Nephron (organoid): ENCODE measurements at regions not wholly inside any gene's neighbourhood (a gene's known extent, or its start where the extent isn't known, plus 50 kb on each side); places are given as distances from the start of the nearest gene placed in this dataset.

Experiments
- H3K27ac Mint-ChIP-seq, 3 experiments: 2 replicates each; pipeline ENCODE4 v1.8.0; 2020; ENCODE audit warnings: mixed read lengths in 3 of 3, mild to moderate bottlenecking in 2 of 3, moderate library complexity in 1 of 3
- H3K27me3 Mint-ChIP-seq: 2 replicates; pipeline ENCODE4 v1.8.0; 2021; ENCODE audit warnings: low read depth, mild to moderate bottlenecking, moderate library complexity, mixed read lengths
- H3K36me3 Mint-ChIP-seq: 2 replicates; pipeline ENCODE4 v1.8.0; 2020; ENCODE audit warnings: low read depth, mixed read lengths
- H3K4me1 Mint-ChIP-seq: 2 replicates; pipeline ENCODE4 v1.8.0; 2020; ENCODE audit warnings: mixed read lengths
- H3K4me3 Mint-ChIP-seq, 3 experiments: 2 replicates each; pipeline ENCODE4 v1.8.0; 2020; ENCODE audit warnings: mild to moderate bottlenecking in 3 of 3, mixed read lengths in 3 of 3, moderate library complexity in 2 of 3
- H3K9me3 Mint-ChIP-seq: 2 replicates; pipeline ENCODE4 v1.8.0; 2020; ENCODE audit warnings: mixed read lengths
- TF ChIP-seq, protein P1 (sequence below), 3 experiments: fragments of 200-600 bp; sonication (generic); IDR thresholded peaks; one replicate each; pipeline ENCODE4 v1.5.0; 2021; ENCODE audit warnings: antibody characterized with exemption in 3 of 3; ENCODE audit not compliant: unreplicated experiment in 3 of 3

DNA sequence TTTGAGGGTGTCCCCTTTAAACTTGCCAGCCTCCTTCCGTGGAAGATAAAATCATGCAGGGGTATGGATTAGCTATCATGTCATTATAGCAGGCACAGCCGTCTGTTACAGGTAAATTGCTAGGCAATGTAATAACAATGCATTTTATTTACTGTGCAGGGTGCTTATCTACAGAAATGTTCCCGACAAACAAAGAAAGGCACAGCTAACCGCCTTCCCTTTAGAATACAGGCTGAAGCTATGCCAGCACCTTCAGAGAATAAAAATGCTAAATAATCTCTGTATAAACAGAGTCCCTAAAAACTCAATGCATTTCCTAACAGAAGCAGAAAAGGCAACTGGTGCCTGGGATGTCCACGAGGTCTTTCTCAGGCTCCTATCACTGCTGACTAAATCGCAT is 239.2 kb downstream of the SPTSSA start:
- Mint-ChIP-seq H3K36me3 (no peaks in the 10 kb centered on the region), H3K4me1 (peaks cover 28% of the 10 kb centered on the region), H3K4me3 (no peak overlapping the region), H3K9me3 (no peaks in the 10 kb centered on the region), H3K27ac (no peak overlapping the region), H3K27me3 (peaks cover 25% of the 10 kb centered on the region)
- TF ChIP-seq, protein P1, sequence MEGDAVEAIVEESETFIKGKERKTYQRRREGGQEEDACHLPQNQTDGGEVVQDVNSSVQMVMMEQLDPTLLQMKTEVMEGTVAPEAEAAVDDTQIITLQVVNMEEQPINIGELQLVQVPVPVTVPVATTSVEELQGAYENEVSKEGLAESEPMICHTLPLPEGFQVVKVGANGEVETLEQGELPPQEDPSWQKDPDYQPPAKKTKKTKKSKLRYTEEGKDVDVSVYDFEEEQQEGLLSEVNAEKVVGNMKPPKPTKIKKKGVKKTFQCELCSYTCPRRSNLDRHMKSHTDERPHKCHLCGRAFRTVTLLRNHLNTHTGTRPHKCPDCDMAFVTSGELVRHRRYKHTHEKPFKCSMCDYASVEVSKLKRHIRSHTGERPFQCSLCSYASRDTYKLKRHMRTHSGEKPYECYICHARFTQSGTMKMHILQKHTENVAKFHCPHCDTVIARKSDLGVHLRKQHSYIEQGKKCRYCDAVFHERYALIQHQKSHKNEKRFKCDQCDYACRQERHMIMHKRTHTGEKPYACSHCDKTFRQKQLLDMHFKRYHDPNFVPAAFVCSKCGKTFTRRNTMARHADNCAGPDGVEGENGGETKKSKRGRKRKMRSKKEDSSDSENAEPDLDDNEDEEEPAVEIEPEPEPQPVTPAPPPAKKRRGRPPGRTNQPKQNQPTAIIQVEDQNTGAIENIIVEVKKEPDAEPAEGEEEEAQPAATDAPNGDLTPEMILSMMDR (IDR thresholded peaks at IDR 0.05; ENCODE audit: unreplicated experiment in 3 of 3): no peak

DNA sequence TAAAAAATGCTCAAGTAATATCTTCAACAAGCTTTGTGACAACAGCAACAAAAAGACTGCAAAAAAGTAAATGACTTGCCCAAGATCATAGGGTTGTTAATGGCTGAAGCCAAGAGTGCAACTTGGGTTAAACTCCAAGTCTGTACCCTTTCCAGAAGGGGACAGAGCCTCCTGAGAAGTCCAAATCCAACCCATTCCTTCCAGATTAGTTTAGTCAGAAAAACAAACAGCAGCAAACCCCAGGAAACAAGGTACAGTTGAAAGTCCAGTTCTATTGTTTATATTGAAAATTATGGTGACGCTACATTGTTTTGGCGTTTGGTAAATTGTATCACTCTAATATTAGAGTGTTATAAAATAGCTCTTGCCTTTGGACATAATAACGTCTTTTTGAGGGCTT is 239.9 kb downstream of the SPTSSA start:
- Mint-ChIP-seq H3K27ac (no peak overlapping the region), H3K4me1 (peaks cover 24% of the 10 kb centered on the region), H3K4me3 (no peak overlapping the region), H3K27me3 (peaks cover 23% of the 10 kb centered on the region), H3K36me3 (no peaks in the 10 kb centered on the region), H3K9me3 (no peaks in the 10 kb centered on the region)
- TF ChIP-seq, protein P1 (IDR thresholded peaks at IDR 0.05; ENCODE audit: unreplicated experiment in 3 of 3): no peak

DNA sequence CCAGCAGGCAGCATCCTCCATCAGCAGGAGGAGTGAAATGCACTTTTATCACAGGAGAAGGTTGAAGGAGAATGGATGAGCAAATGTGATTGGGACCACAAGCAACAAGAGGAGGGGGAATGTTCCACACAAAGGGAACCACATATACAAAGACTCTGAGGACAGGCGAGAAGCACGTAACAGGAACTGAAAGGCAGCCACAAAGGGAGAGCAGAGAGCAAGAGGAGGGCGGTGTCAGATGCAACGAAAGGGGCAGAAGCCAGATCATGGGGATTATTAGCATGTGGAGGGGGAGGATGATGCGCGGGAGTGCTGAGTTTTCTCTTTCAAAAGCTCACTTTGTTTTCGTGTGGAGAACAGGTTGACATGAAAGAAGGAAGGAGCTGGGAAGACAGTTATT is 241.1 kb downstream of the SPTSSA start:
- TF ChIP-seq, protein P1 (IDR thresholded peaks at IDR 0.05; ENCODE audit: unreplicated experiment in 3 of 3): no peak
- Mint-ChIP-seq H3K36me3 (no peaks in the 10 kb centered on the region), H3K27me3 (peaks cover 19% of the 10 kb centered on the region), H3K4me1 (peaks cover 21% of the 10 kb centered on the region), H3K27ac (no peak overlapping the region), H3K4me3 (no peak overlapping the region), H3K9me3 (no peaks in the 10 kb centered on the region)

DNA sequence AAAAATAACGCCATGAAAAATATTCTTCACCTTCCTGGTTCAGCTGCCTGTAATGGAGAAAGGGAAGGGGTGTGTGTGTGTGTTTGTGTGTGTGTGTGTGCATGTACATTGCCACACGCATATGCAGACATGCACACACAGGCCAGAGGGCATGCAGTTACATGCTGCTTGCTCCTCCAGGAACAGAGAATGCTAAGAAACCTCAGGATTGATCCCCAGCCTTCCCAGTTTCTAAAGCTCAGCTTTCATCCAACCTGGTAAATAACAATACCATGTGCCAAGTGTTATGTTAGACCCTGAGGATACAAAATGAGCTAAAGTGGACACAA is 241.7 kb downstream of the SPTSSA start:
- TF ChIP-seq, protein P1 (IDR thresholded peaks at IDR 0.05; ENCODE audit: unreplicated experiment in 3 of 3): no peak
- no peaks in the 10 kb centered on the region for H3K9me3 Mint-ChIP-seq
- peaks cover 19% of the 10 kb centered on the region for H3K27me3 Mint-ChIP-seq
- no peak overlapping the region for H3K4me3 Mint-ChIP-seq
- H3K27ac Mint-ChIP-seq: no peak overlapping the region
- H3K36me3 Mint-ChIP-seq: no peaks in the 10 kb centered on the region
- peaks cover 21% of the 10 kb centered on the region for H3K4me1 Mint-ChIP-seq

DNA sequence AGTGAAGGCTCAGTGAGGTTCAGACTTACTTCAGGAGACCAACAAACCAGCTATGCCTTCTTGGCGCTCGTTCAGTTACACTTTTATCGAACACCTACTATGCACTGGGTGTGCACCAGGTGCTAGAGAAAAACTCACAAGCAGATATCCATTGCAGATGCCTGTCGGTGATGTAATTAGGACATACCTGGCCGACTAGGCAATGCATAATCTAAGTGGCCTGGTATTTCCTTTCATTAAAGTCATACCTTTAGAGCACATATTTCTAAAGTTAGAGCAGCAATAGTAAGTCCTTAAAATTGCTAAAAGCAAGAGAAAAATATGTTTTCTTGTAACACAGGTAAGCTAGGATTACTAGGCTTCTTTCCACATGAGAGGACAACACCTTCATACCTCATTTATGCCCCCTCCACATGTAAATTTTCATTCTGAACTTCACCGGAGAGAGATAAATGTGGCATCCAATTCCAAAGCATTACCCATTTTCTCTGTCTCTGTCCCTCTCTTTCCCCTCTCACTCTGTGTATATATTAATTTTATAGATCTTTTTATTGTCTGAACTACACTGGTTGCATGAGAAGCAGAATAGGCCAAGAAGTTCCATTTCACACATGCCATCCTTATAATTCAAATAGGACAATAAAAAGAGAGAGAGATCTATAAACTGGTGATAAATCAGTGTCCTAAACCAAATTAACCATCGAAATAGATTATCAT is 242.2 kb downstream of the SPTSSA start:
- no peak overlapping the region for H3K27ac Mint-ChIP-seq
- peaks cover 22% of the 10 kb centered on the region for H3K27me3 Mint-ChIP-seq
- H3K4me1 Mint-ChIP-seq: peaks cover 21% of the 10 kb centered on the region
- no peaks in the 10 kb centered on the region for H3K9me3 Mint-ChIP-seq
- no peaks in the 10 kb centered on the region for H3K36me3 Mint-ChIP-seq
- TF ChIP-seq, protein P1 (IDR thresholded peaks at IDR 0.05; ENCODE audit: unreplicated experiment in 3 of 3): no peak
- no peak overlapping the region for H3K4me3 Mint-ChIP-seq

DNA sequence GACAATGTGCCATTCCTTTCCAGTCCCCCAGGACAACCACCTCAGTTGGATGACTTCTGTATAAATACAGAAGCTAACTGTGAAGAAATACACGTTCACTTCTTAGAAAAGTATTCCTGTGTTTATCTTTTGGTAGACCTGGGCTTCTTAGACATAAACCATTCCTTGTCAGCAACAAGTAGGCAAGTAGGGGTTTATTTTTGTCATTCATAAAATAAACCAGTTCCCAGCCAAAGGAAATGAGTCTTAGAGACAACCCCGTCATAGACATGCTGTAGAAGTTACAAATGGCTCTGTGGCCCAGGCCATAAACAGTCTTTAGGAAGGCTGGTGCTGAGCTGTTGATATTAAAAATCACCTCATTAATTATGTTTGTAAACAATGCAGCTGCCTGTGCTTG is 243.2 kb downstream of the SPTSSA start:
- TF ChIP-seq, protein P1 (IDR thresholded peaks at IDR 0.05; ENCODE audit: unreplicated experiment in 3 of 3): no peak
- Mint-ChIP-seq H3K27ac (no peak overlapping the region), H3K36me3 (no peaks in the 10 kb centered on the region), H3K4me1 (peaks cover 13% of the 10 kb centered on the region), H3K4me3 (no peak overlapping the region), H3K27me3 (peaks cover 19% of the 10 kb centered on the region), H3K9me3 (no peaks in the 10 kb centered on the region)
